ENCODE measurements at regions not wholly inside any gene's neighbourhood (a gene's known extent, or its start where the extent isn't known, plus 50 kb on each side); places are given as distances from the start of the nearest gene placed in this dataset.

DNA sequence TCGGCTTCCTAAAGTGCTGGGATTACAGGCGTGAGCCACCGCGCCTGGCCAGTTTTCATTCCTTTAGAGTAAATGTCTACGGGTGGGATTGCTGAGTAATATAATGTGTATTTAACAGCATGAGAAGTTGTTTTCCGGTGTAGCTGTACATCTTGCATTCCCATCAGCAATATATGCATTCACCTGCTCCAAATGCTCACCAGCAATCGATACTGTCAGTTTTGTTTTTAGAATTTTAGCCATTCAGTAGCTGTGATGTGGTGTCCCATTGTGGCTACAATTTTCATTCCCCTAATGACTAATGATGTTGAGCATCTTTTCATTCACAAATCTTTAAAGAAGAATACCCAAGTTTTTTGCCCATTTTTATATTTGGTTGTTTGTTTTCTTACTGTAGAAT is 134.8 kb upstream of the RGMA start:
- H3K27me3 ChIP-seq (ENCODE audit: insufficient read depth, low read length) = no peaks in the 10 kb centered on the region
- no peak overlapping the region for H3K14ac ChIP-seq (ENCODE audit: low read length)
- H3K9ac ChIP-seq (ENCODE audit: low read length) = no peak overlapping the region
- H2BK120ac ChIP-seq (ENCODE audit: insufficient read depth, low read length, poor library complexity) = no peak overlapping the region
- H3K27ac ChIP-seq (ENCODE audit: low read depth, low read length) = no peak overlapping the region
- DNase-seq = peak in 1 of 2 donors; percentile 47
- no peaks in the 10 kb centered on the region for H3K4me1 ChIP-seq (ENCODE audit: control insufficient read depth in 1 of 2, insufficient read depth in 2 of 2, low read length in 2 of 2)
- H3K36me3 ChIP-seq (ENCODE audit: control insufficient read depth in 1 of 2, insufficient read depth in 2 of 2, low read length in 2 of 2) = no peaks in the 10 kb centered on the region
- H3K4me2 ChIP-seq (ENCODE audit: low read length) = no peak overlapping the region
- H2AFZ ChIP-seq (ENCODE audit: insufficient read depth, low read length, poor library complexity) = no peak overlapping the region
- H3K79me2 ChIP-seq (ENCODE audit: control insufficient read depth, insufficient read depth, low read length, poor library complexity) = no peaks in the 10 kb centered on the region
- no peak overlapping the region for H3K4me3 ChIP-seq (ENCODE audit: low read depth, low read length)
- H2BK5ac ChIP-seq (ENCODE audit: low read depth, low read length, poor library complexity) = no peak overlapping the region
- H4K8ac ChIP-seq (ENCODE audit: low read depth, low read length) = no peak overlapping the region
- H2BK12ac ChIP-seq (ENCODE audit: low read length) = no peak overlapping the region
- H3K4ac ChIP-seq (ENCODE audit: low read depth, low read length) = no peak overlapping the region
- H4K91ac ChIP-seq (ENCODE audit: low read depth, low read length) = no peak overlapping the region
- H2AK5ac ChIP-seq (ENCODE audit: low read length) = no peak overlapping the region
- no peak overlapping the region for H3K18ac ChIP-seq (ENCODE audit: low read length)
- WGBS (ENCODE audit: extremely low coverage, insufficient coverage, insufficient read length) = no CpG with 5 or more reads among the region's 7 CpGs
- H3K9me3 ChIP-seq (ENCODE audit: insufficient read depth, low read depth, low read length) = no peaks in the 10 kb centered on the region
- no peak overlapping the region for H3K23ac ChIP-seq (ENCODE audit: low read length)
- no peaks in the 10 kb centered on the region for H3K79me1 ChIP-seq (ENCODE audit: low read length)
- no peak overlapping the region for H4K12ac ChIP-seq (ENCODE audit: low read depth, low read length)

DNA sequence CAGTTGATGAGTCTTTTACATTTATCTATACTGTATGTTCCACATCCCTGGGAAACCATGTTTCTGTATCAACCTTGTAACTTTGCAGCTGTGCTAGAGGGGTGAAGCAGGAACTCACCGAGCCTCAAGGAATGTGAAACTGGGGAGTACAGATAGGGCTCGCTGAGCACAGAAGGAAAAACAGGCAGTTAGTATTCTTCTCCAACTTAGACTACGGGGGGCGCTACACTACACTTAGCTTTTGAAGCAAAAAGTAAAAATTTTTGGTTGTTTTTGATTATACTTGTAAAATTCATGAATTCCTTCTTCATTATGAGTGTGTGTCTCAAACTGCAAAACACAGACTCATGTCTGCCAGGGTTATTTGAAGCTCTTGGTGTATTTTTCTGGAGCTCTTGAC is 132.7 kb upstream of the RGMA start:
- no peaks in the 10 kb centered on the region for H3K27me3 ChIP-seq (ENCODE audit: insufficient read depth, low read length)
- no peaks in the 10 kb centered on the region for H3K4me1 ChIP-seq (ENCODE audit: control insufficient read depth in 1 of 2, insufficient read depth in 2 of 2, low read length in 2 of 2)
- H3K4ac ChIP-seq (ENCODE audit: low read depth, low read length) = no peak overlapping the region

DNA sequence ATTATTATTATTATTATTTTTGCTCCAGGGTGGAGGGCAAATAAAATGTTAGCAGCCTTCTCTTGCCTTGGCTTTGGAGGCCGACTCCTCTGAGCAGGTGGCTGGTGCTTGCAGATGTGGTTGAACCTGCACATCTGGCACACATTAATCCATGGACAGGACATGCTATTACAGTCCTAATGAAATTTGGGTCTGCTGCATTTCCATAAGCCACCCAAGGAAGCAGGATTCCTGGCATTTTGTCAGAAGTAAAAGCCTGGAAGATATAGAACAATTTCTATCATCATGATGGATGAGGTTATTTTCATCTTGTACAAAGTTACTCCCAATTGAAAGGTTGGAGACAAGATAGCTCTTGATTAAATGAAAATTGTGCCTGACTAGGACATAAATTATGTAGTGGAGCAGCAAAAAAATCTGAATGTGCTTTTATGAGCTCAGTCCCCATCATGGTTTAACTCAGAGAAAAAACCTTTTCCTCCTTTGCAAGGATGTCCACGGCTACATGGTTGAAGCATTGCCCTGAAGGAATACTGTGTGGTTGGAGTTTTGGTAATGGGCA is 130.9 kb upstream of the RGMA start:
- no peaks in the 10 kb centered on the region for H3K79me1 ChIP-seq (ENCODE audit: low read length)
- no CpG with 5 or more reads among the region's 2 CpGs for WGBS (ENCODE audit: extremely low coverage, insufficient coverage, insufficient read length)
- H3K36me3 ChIP-seq (ENCODE audit: control insufficient read depth in 1 of 2, insufficient read depth in 2 of 2, low read length in 2 of 2) = no peaks in the 10 kb centered on the region
- no peak overlapping the region for H3K14ac ChIP-seq (ENCODE audit: low read length)
- no peaks in the 10 kb centered on the region for H3K27me3 ChIP-seq (ENCODE audit: insufficient read depth, low read length)
- H4K12ac ChIP-seq (ENCODE audit: low read depth, low read length) = no peak overlapping the region
- no peak overlapping the region for H3K27ac ChIP-seq (ENCODE audit: low read depth, low read length)
- no peak overlapping the region for H3K4me3 ChIP-seq (ENCODE audit: low read depth, low read length)
- no peaks in the 10 kb centered on the region for H3K79me2 ChIP-seq (ENCODE audit: control insufficient read depth, insufficient read depth, low read length, poor library complexity)
- no peak overlapping the region for H4K91ac ChIP-seq (ENCODE audit: low read depth, low read length)
- H3K18ac ChIP-seq (ENCODE audit: low read length) = no peak overlapping the region
- no peaks in the 10 kb centered on the region for H3K9me3 ChIP-seq (ENCODE audit: insufficient read depth, low read depth, low read length)
- no peak overlapping the region for H2AFZ ChIP-seq (ENCODE audit: insufficient read depth, low read length, poor library complexity)
- H3K23ac ChIP-seq (ENCODE audit: low read length) = no peak overlapping the region
- no peak overlapping the region for H2AK5ac ChIP-seq (ENCODE audit: low read length)
- H3K4me1 ChIP-seq (ENCODE audit: control insufficient read depth in 1 of 2, insufficient read depth in 2 of 2, low read length in 2 of 2) = no peaks in the 10 kb centered on the region
- no peak overlapping the region for H4K8ac ChIP-seq (ENCODE audit: low read depth, low read length)
- no peak overlapping the region for H3K9ac ChIP-seq (ENCODE audit: low read length)
- H2BK5ac ChIP-seq (ENCODE audit: low read depth, low read length, poor library complexity) = no peak overlapping the region
- H2BK12ac ChIP-seq (ENCODE audit: low read length) = no peak overlapping the region
- H2BK120ac ChIP-seq (ENCODE audit: insufficient read depth, low read length, poor library complexity) = no peak overlapping the region
- H3K4me2 ChIP-seq (ENCODE audit: low read length) = no peak overlapping the region
- no peak for DNase-seq
- no peak overlapping the region for H3K4ac ChIP-seq (ENCODE audit: low read depth, low read length)

More for the DNA sequence above, 132.7 kb upstream of the RGMA start:
- Histone ChIP-seq H4K8ac (ENCODE audit: low read depth, low read length) (no peak overlapping the region), H4K12ac (ENCODE audit: low read depth, low read length) (no peak overlapping the region), H3K36me3 (ENCODE audit: control insufficient read depth in 1 of 2, insufficient read depth in 2 of 2, low read length in 2 of 2) (no peaks in the 10 kb centered on the region), H3K23ac (ENCODE audit: low read length) (no peak overlapping the region), H2BK12ac (ENCODE audit: low read length) (no peak overlapping the region), H3K79me1 (ENCODE audit: low read length) (no peaks in the 10 kb centered on the region), H3K18ac (ENCODE audit: low read length) (no peak overlapping the region), H3K27ac (ENCODE audit: low read depth, low read length) (no peak overlapping the region), H2AK5ac (ENCODE audit: low read length) (no peak overlapping the region), H4K91ac (ENCODE audit: low read depth, low read length) (no peak overlapping the region), H3K79me2 (ENCODE audit: control insufficient read depth, insufficient read depth, low read length, poor library complexity) (no peaks in the 10 kb centered on the region), H3K4me3 (ENCODE audit: low read depth, low read length) (no peak overlapping the region), H3K4me2 (ENCODE audit: low read length) (no peak overlapping the region), H3K14ac (ENCODE audit: low read length) (no peak overlapping the region), H2AFZ (ENCODE audit: insufficient read depth, low read length, poor library complexity) (no peak overlapping the region), H3K9me3 (ENCODE audit: insufficient read depth, low read depth, low read length) (no peaks in the 10 kb centered on the region), H2BK5ac (ENCODE audit: low read depth, low read length, poor library complexity) (no peak overlapping the region), H3K9ac (ENCODE audit: low read length) (no peak overlapping the region), H2BK120ac (ENCODE audit: insufficient read depth, low read length, poor library complexity) (no peak overlapping the region)
- WGBS (ENCODE audit: extremely low coverage, insufficient coverage, insufficient read length) = no CpG with 5 or more reads among the region's 4 CpGs
- no peak for DNase-seq

DNA sequence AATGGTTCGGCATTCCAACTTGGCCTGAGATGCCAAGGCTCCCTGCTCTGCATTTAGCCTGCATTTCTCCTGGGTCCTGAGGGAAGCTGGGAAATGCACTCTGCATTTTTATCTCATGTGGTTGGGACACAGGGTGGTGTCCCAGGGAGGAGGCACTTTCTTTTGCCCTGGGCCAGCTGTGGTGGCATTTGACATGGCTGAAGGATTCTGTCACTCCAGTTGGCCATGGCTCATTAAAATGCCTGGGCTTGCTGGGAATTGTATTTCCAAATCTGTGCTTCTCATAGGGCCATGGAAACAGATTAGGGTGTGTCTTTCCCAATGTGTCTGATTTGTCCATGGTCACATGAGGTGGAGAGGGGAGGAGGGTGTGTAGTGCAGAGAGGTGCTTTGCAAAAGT is 128.3 kb upstream of the RGMA start:
- H3K4me1 ChIP-seq (ENCODE audit: control insufficient read depth in 1 of 2, insufficient read depth in 2 of 2, low read length in 2 of 2) = no peaks in the 10 kb centered on the region
- H3K79me1 ChIP-seq (ENCODE audit: low read length) = no peaks in the 10 kb centered on the region
- H3K18ac ChIP-seq (ENCODE audit: low read length) = no peak overlapping the region
- H2BK5ac ChIP-seq (ENCODE audit: low read depth, low read length, poor library complexity) = no peak overlapping the region
- no peak overlapping the region for H4K8ac ChIP-seq (ENCODE audit: low read depth, low read length)
- no peak overlapping the region for H3K23ac ChIP-seq (ENCODE audit: low read length)
- no peaks in the 10 kb centered on the region for H3K36me3 ChIP-seq (ENCODE audit: control insufficient read depth in 1 of 2, insufficient read depth in 2 of 2, low read length in 2 of 2)
- H3K79me2 ChIP-seq (ENCODE audit: control insufficient read depth, insufficient read depth, low read length, poor library complexity) = no peaks in the 10 kb centered on the region
- H3K4ac ChIP-seq (ENCODE audit: low read depth, low read length) = no peak overlapping the region
- H3K4me3 ChIP-seq (ENCODE audit: low read depth, low read length) = no peak overlapping the region
- peak; percentile 16 to 39 for DNase-seq
- H2BK12ac ChIP-seq (ENCODE audit: low read length) = no peak overlapping the region
- no peak overlapping the region for H2BK120ac ChIP-seq (ENCODE audit: insufficient read depth, low read length, poor library complexity)
- no peak overlapping the region for H3K14ac ChIP-seq (ENCODE audit: low read length)
- H4K91ac ChIP-seq (ENCODE audit: low read depth, low read length) = no peak overlapping the region
- no peaks in the 10 kb centered on the region for H3K27me3 ChIP-seq (ENCODE audit: insufficient read depth, low read length)
- no CpG with 5 or more reads among the region's 1 CpG for WGBS (ENCODE audit: extremely low coverage, insufficient coverage, insufficient read length)
- H3K4me2 ChIP-seq (ENCODE audit: low read length) = no peak overlapping the region
- H3K27ac ChIP-seq (ENCODE audit: low read depth, low read length) = no peak overlapping the region
- no peak overlapping the region for H3K9ac ChIP-seq (ENCODE audit: low read length)
- H2AK5ac ChIP-seq (ENCODE audit: low read length) = no peak overlapping the region
- H2AFZ ChIP-seq (ENCODE audit: insufficient read depth, low read length, poor library complexity) = no peak overlapping the region
- no peak overlapping the region for H4K12ac ChIP-seq (ENCODE audit: low read depth, low read length)
- H3K9me3 ChIP-seq (ENCODE audit: insufficient read depth, low read depth, low read length) = no peaks in the 10 kb centered on the region

Measured in trophoblast cell (in vitro differentiated cells and primary cell).